DMS114 treated with DMSO at 0.1 percent for 48 hours (cell line): ENCODE measurements at regions not wholly inside any gene's neighbourhood (a gene's known extent, or its start where the extent isn't known, plus 50 kb on each side); places are given as distances from the start of the nearest gene placed in this dataset.
"Not testable (repeated sequence)": the region's sequence is repeated elsewhere in the genome, so short reads cannot be mapped to it uniquely, and the experiment has no call there.

ENCODE experiments used
- DNase-seq: peaks from one replicate; lab custom pipeline; 2025; ENCODE audit not compliant: unreplicated experiment; lab: John Stamatoyannopoulos, UW

DNA sequence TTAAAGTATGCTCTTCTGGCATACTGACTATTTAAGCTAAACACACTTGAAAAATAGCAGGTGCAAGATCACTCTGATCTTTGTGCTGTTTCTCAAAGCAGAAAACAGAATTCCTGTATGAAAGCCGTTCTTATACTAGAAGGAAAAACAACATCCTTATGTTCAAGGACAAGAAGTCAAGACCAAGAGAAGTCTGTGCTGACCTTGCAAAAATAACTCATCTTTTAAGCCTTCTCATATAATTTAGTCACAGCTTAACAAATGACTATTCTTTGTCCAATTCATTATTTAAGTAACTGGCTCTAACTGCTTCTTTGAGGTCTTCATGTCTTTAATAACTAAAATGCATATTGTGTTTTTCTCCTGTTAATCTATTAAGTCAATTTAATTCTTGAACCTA, 2750.2 kb upstream of the PCDH20 start:
- no peak for DNase-seq

DNA sequence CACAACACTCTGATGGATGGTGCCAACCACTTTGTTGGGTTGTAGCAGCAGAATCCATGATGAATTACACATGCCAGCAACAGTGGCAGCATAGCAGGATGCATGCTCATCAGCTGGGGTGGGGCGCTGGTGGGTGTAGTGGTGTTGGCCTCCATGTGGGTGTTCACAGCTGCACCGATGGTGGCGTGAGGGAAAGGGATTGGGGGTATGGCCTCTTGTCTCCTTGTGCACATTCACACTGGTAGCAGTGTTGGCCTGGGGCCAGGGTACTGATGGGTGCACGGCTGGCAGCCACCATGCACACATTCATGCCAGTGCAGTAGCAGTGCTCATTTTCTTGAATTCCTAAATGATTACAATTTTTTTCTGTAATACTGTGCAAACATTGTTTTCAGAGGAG, 2748.8 kb upstream of the PCDH20 start:
- no peak for DNase-seq

DNA sequence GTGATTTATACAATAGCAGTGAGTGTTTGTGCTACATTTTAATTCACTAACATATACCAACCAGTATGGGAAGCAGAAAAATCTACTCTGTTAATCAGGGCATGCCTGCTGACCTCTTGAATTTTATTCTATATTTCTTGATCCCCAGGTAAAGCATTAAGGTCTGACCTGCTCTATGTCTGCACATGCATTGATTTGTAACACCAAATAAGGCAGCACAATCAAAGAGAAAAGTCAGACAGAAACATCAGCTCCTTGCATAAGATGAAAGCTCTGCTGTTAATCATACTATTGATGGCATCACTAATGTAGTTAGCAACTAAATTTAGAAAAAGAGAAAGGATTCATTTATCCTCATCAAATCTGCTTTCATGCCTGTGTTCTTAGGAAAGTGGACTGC, 2744.8 kb upstream of the PCDH20 start:
- no peak for DNase-seq

DNA sequence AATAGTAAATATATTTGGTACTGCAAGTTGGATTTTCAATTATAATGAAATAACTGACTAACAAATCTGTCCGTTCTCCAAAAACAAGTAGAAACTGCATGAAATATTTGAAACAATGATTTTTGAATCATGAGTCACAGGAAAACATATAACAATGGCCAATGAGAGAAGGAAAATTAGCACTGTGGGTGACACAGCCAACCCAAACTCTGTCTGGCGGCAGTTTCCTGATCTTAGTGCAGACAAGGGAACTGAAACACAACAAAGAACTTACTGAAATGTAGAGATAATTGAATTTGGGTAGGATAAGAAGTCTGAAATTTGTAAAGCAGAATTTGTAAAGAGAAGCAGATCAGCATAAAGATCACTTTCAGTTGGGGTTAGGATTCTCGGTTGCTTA, 2743.3 kb upstream of the PCDH20 start:
- DNase-seq = no peak

DNA sequence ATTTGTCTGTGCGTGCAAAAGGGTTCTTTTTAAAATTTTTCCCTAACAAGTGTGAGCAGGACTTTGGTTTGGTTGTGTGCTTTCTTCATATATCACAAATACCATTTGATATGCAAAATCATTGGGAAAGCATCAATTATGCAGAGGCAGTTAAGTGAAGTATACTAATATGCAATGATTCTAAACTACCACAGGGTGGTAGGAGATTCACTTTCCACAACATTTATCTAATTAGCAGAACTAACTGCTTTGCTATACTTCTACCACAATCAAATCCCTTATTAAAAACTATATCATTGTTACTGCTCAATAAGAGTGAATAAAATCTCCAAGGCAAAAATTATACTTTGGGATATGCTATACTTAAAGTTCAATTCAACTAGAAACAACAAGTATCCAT, 2738.9 kb upstream of the PCDH20 start:
- no peak for DNase-seq

DNA sequence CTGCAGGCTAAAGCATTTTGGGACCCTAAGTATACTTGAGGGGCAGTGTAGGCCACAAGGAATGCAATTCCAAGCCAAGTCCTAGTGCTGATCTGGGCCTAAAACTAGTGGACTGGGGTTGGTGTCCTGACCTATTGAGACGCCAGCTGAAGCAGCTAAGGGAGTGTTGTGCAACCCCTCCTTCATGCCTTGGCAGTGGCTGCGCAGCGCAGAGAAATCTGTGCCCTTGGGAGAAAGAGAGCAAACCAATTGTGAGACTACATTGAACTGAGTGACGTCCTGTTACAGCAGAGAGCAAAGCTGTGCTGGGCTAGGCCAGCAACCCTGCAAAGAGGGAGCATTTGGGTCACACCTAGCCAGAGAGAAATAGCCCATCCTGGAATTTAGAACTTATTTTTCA, 2715.0 kb upstream of the PCDH20 start:
- no peak for DNase-seq

DNA sequence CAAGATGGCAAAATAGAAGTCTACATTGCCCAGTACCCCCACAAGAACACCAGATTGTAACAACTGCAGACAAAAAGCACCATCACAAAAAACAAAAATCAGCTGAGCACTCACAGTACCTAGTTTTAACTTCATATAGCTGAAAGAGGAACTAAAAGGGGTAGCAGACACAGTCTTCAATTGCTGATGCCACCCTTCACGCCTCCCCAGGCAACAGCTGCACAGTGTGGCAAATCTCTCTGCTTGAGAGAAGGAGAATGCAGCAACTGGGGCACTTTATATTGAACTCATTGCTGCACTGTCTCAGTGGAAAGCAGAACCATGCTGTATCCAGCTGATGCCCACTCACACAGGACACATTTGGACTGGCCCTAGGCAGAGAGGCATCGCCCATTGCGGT, 2714.5 kb upstream of the PCDH20 start:
- no peak for DNase-seq

DNA sequence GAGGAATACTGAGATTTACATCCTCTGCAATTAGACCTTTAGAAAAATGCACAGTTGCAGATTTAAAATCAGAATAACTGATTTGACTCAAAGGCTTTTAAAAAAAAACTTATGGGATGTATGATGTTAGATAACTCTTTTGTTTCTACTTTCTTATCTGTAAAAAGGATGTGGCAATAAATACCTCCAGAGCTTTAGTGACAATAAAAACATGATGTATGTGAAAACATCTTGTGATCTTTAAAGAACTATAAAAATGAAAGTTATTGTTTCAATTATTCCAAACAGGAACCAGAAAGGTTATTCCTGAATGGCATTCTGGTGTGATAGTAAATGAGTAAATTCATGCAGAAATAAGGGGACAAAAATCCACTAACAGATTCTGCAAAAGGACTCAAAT, 2712.2 kb upstream of the PCDH20 start:
- DNase-seq = no peak

DNA sequence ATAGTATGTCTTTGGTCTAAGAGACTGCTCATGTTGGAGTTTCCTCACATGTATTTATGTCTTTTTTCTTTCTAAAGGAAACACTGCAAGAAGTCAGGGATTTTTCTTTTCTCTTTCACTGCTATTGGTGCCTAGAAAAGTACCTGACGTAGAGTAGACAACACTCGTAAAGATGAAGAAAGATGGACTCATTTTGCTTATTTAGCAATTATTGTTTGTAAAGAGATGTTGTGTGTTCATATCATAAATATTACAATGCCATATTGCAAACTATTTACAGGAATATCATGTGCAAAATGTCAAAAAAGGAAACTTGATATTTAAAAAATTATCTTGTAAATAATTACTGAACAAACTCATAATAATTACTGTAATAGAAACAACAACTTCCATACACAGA, 2711.5 kb upstream of the PCDH20 start:
- no peak for DNase-seq

DNA sequence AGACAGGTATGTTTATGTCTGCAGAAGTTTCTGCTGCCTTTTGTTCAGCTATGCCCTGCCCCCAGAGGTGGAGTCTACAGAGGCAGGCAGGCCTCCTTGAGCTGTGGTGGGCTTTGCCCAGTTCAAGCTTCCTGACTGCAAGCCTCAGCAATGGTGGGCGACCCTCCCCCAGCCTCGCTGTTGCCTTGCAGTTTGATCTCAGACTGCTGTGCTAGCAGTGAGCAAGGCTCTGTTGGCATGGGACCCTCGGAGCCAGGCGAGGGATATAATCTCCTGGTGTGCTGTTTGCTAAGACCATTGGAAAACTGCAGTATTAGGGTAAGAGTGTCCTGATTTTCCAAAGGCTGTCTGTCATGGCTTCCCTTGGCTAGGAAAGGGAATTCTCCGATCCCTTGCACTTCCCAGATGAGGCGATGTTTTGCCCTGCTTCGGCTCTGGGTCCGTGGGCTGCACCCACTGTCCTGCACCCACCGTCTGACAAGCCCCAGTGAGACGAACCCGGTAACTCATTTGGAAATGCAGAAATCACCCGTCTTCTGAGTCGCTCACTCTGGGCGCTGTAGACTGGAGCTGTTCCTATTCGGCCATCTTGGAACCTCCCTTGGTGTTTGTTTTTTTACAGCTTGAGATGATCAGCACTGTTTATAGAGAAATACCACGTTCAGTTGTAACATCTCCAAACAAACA, 2705.5 kb upstream of the PCDH20 start:
- not testable (repeated sequence) for DNase-seq

DNA sequence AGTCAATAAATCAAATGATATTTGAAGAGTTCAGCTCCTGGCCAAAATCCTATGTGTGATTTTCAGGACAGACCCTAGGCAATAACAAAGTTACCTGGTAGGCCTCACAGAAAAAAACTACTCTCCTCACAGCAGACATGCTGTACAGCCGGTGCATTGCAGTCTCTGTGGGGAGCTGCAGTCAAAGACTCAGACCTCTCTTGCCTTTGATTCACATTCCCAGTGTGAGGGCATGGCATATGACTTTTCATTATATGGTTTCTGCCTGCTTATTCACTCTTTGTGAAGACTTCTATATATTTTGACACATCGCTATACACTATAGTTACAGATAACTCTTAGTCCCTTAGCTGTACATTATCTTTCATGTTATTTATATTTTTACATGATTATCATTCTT, 2684.3 kb upstream of the PCDH20 start:
- no peak for DNase-seq

DNA sequence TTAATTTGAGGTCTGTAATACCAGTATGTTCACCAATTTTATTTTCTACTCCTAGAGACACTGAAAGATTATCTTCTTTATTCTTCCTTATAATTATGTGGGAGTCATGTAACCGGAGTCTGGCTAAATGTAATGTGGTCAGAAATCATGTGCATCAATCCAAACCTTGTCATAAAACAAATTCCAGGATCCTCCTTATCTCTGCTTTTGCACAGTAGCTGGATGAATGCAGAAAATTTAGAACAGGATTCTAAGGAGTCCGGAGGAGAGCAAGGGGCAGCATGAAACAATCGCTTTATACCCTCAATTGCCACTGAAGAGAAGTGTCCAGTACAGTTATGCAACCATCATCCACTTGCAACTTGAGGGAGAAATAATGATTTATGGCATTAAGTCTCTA, 2674.7 kb upstream of the PCDH20 start:
- no peak for DNase-seq

DNA sequence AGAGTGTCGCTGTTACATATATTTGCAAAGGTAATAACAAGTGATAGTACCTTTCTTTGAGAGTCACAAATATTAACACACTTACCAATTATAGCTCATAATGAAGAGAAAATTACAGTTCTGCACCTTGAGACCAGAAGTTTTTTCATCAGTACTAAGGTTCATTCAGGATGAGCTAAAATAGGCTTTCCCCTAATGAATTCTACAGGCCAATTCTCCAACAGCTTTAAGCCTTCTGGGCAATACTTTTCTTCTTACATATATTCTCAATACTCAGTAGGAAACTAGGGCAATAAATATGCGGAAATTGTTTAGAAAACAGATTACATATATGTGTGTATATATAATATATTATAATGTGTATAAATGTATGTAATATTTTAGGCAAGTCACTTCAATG, 2672.8 kb upstream of the PCDH20 start:
- DNase-seq = no peak

DNA sequence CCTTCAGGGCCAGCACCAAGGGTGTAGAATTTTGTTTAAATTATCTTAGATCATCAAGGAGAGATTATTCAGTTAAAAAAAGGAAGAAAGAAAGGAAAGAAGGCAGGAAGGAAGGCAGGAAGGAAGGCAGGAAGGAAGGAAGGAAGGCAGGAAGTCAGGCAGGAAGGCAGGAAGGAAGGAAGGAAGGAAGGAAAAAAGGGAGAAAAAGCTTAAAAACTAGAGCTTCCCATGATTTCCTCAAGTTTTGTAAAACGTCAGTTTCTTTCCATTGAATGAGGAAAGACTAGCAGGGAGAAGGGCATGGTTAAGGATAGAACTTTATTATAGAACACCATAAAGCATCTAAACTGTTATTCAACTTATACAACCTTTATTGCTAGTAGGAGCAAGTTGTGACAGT, 2672.0 kb upstream of the PCDH20 start:
- no peak for DNase-seq

DNA sequence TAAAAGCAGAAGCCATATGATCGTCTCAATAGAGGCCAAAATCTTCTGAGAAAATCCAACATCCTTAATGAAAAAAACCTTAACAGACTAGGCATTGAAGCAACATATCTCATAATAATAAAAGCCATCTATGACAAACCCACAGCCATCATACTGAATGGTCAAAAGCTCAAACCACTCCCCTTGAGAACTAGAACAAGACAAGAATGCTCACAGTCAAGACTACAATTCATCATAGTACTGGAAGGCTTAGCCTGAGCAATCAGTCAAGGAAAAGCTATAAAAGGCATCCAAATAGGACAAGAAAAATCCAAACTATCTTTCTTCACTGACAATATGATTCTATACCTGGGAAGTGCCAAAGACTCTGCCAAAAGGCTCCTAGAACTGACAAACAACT, 2668.2 kb upstream of the PCDH20 start:
- DNase-seq = no peak

DNA sequence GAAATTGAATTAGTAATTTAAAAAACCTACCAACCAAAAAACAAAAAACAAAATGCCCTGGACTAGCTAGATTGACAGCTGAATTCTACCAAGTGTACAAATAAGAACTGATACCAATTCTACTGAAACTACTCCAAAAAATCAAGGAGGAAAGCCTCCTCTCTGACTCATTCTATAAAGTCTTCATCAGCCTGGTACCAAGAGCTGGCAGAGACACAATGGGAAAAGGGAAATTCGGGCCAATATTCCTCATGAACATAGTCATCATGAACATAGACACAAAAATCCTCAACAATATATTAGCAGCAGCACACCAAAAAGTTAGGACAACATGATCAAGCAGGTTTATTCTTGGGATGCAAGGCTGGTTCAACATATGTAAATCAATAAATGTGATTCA, 2667.7 kb upstream of the PCDH20 start:
- DNase-seq = no peak

DNA sequence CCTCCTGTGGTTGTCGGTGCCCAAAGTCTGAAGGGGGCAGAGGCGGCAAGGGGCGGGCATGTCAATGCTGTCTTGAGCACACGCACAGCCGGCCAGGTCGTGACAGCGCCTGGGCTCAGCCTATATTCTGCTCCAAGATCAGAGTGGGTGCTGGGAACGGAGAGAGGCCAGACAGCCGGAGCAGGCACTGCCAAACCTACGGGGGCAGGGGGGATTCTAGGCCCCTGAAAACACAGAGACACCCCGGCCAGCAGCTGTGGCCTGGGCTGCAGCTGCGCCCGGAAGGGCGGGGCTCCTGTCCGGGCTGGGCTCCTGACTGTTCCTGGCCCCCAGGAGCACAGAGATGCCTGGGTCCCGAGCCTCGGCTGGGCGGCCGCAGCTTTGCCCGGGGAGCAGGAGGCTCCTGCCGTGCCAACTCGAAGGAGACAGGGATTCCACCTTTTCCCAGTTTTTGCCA, 2662.9 kb upstream of the PCDH20 start:
- no peak for DNase-seq

DNA sequence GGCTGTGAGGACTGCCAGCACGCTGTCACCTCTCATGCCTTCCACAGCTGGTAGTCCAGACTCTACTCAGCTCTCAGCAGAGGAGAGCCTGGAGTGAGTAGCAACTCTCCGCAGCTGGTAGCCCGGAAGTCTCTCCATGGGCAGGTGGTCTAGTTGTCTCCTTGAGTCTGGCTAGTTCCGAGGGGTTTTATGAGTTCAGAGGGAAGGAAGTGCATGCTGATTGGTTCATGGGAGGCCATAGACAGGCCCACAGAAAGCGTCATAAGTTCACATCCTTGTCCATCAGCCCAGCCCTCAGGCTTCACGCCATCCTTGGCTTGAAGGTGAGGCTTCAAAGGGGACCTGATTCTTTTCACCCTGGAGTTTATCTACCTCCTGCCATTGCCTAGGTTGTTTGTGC, 2662.4 kb upstream of the PCDH20 start:
- DNase-seq = peak; percentile 83

DNA sequence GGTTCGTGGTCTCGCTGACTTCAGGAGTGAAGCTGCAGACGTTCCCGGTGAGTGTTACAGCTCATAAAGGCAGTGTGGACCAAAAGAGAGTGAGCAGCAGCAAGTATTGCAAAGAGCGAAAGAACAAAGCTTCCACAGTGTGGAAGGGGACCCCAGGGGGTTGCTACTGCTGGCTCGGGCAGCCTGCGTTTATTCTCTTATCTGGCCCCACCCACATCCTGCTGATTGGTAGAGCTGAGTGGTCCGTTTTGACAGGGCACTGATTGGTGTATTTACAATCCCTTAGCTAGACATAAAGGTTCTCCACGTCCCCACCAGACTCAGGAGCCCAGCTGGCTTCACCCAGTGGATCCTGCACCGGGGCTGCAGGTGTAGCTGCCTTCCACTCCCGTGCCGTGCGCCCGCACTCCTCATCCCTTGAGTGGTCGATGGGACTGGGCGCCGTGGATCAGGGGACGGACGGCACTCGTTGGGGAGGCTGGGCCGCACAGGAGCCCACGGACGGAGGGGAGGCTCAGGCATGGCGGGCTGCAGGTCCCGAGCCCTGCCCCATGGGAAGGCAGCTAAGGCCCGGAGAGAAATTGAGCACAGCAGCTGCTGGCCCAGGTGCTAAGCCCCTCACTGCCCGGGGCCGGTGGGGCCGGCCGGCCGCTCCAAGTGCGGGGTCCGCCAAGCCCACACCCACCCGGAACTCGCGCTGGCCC, 2661.6 kb upstream of the PCDH20 start:
- peak; percentile 25 for DNase-seq

DNA sequence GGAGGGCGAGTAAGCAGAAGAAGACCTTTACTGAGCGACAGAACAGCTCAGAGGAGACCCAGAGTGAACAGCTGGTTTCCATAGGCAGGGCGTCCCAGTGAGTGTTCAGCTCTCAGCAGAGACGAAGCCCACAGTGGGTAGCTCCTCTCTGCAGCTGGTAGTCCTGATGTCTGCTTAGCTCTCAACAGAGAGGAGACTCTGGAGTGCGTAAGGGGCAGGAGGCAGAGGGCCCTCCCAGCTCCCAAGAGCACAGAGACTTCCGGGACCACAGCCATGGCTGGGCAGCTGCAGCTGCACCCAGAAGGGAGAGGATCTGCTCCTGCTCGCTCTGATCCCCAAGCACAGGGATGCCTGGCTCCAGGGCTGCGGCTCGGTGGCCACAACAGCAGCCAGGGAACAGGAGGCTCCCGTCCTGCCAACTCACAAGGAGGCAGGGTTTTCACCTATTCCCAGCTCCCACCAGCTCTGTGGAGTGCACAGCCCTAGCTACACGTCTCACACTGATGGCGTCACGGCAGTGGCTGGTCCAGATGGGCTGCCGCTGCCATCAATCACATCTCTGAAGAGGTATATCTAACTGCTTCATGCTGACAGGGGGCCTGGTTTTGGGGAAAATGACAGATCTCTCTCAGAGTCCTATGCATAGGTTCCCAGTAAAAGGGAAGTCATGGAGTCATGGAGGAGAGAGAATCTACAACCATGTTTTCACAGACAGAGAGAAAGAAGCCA, 2660.1 kb upstream of the PCDH20 start:
- DNase-seq = peak; percentile 79

DNA sequence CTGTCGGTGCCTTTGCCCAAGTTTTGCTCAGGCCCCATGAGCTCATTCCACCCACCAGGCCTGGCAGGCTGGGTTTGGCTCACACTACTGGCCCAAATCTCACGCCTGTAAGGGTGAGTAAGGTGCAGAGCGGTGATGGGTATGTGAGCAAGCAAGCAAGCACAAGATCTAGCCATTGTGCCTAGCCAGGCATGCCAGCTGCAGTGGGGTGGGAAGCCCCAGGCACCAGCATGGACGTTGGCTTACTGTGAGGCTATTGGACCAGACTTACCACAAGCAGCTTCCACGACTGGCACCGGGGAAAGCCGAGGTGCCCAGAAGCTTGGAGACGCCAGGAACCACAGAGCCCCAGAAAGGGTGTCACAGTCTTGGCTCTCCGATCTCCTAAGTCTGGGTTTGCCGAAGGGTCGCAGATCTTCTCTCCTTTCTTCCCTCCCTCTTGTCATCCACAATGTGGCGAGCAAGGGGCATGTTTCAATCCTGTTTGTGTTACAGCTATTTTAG, 2659.4 kb upstream of the PCDH20 start:
- no peak for DNase-seq

DNA sequence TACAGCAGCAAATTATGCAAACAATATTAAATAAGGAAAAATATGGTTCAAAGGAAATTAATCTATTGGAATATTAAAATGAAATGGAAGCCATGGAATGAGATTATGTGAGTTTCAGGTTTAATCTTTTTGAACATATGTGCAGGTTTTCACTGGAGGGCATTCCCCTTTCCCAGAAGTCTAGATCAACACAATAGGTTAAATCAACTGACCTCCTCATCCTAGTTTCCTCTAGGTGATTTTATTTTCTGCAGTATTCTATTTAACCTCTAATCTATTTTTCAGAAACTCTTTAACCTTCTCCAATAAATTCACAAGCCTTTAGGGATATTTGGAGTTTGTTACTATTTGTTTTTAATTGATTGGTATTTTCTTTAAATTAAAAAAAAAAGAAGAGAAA, 2657.6 kb upstream of the PCDH20 start:
- no peak for DNase-seq
